IMR-90 (cell line): ENCODE measurements at regions not wholly inside any gene's neighbourhood (a gene's known extent, or its start where the extent isn't known, plus 50 kb on each side); places are given as distances from the start of the nearest gene placed in this dataset.

Experiments used
- BHLHE40 ChIP-seq: fragments of 150-350 bp; IDR thresholded peaks from 2 replicates; pipeline ENCODE4 v1.6.1; 2016; ENCODE audit warnings: mild to moderate bottlenecking, low read depth, low read length
- CEBPB ChIP-seq: IDR thresholded peaks from 2 replicates; pipeline ENCODE4 v1.6.1; 2012; ENCODE audit warnings: low read depth, low read length, improper control_type of control experiment
- FOS ChIP-seq: fragments of 150-350 bp; IDR thresholded peaks from 2 replicates; pipeline ENCODE4 v1.6.1; 2016; ENCODE audit warnings: low read depth, low read length
- POLR2A ChIP-seq: IDR thresholded peaks from 2 replicates; pipeline ENCODE4 v1.6.1; 2012; ENCODE audit warnings: mild to moderate bottlenecking, low read depth, low read length
- RFX5 ChIP-seq: IDR thresholded peaks from 2 replicates; pipeline ENCODE4 v1.8.0; 2012; ENCODE audit warnings: low read depth, mild to moderate bottlenecking, low read length, moderate library complexity
- SMC3 ChIP-seq: fragments of 150-350 bp; IDR thresholded peaks from 2 replicates; pipeline ENCODE4 v1.6.1; 2016; ENCODE audit warnings: low read depth, mild to moderate bottlenecking, antibody characterized with exemption, low read length, moderate library complexity
- TF ChIP-seq, protein P1 (sequence below): conservative IDR thresholded peaks from 2 replicates; pipeline ENCODE4 v1.5.1; 2012; ENCODE audit warnings: mild to moderate bottlenecking, low read depth, low read length, improper control_type of control experiment
- TF ChIP-seq, protein P2 (sequence below): fragments of 150-350 bp; IDR thresholded peaks from 2 replicates; pipeline ENCODE4 v1.6.1; 2016; ENCODE audit warnings: low read depth, mild to moderate bottlenecking, low read length, moderate library complexity, borderline replicate concordance

DNA sequence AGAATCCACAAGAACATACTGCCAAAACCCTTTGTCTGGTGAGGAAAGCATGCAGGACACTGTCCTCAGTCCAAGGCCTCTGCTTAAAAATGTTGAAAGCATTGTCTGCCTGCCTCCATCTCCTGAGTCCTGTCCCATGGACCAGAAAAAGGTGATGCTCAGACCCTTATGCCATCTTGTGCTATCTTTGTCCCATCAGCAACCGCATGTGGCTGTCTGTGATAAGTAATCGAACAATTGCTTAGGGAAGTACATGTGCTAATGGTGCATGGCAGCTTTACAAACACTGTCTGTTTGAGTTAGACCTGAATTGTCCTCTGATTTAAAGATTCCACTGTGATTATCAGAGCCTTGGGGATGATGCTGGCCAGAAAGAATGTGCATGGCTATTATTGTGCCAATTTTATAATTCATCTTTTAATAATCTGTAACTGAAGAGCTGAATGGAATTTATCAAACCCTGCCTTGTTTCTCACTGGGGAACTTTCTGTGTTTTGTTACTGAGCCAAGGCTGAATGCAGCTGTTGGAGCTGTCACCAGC, 177.5 kb downstream of the DACT1 start:
- TF ChIP-seq, protein P1, sequence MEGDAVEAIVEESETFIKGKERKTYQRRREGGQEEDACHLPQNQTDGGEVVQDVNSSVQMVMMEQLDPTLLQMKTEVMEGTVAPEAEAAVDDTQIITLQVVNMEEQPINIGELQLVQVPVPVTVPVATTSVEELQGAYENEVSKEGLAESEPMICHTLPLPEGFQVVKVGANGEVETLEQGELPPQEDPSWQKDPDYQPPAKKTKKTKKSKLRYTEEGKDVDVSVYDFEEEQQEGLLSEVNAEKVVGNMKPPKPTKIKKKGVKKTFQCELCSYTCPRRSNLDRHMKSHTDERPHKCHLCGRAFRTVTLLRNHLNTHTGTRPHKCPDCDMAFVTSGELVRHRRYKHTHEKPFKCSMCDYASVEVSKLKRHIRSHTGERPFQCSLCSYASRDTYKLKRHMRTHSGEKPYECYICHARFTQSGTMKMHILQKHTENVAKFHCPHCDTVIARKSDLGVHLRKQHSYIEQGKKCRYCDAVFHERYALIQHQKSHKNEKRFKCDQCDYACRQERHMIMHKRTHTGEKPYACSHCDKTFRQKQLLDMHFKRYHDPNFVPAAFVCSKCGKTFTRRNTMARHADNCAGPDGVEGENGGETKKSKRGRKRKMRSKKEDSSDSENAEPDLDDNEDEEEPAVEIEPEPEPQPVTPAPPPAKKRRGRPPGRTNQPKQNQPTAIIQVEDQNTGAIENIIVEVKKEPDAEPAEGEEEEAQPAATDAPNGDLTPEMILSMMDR, result no peak
- TF ChIP-seq, protein P2, sequence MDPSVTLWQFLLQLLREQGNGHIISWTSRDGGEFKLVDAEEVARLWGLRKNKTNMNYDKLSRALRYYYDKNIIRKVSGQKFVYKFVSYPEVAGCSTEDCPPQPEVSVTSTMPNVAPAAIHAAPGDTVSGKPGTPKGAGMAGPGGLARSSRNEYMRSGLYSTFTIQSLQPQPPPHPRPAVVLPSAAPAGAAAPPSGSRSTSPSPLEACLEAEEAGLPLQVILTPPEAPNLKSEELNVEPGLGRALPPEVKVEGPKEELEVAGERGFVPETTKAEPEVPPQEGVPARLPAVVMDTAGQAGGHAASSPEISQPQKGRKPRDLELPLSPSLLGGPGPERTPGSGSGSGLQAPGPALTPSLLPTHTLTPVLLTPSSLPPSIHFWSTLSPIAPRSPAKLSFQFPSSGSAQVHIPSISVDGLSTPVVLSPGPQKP, result no peak
- no peak for TF ChIP-seq CEBPB
- TF ChIP-seq POLR2A, result no peak
- no peak for TF ChIP-seq RFX5
- no peak for TF ChIP-seq SMC3
- no peak for TF ChIP-seq BHLHE40
- no peak for TF ChIP-seq FOS
